Endothelial cell (in vitro differentiated cells): ENCODE measurements at regions not wholly inside any gene's neighbourhood (a gene's known extent, or its start where the extent isn't known, plus 50 kb on each side); places are given as distances from the start of the nearest gene placed in this dataset.
A peak's percentile ranks its signal among the peaks of the same experiment; 100 is the strongest.
"Not testable (repeated sequence)": the region's sequence is repeated elsewhere in the genome, so short reads cannot be mapped to it uniquely, and the experiment has no call there.

Experiments used
- DNase-seq: peaks from one replicate; pipeline ENCODE4 v3.0.0; 2021; ENCODE audit warnings: low spot score
- H3K27ac Mint-ChIP-seq: one replicate; pipeline ENCODE4 v1.8.0; 2021; ENCODE audit warnings: mixed read lengths, inconsistent platforms; ENCODE audit not compliant: unreplicated experiment
- H3K27me3 Mint-ChIP-seq: one replicate; pipeline ENCODE4 v1.8.0; 2021; ENCODE audit warnings: mild to moderate bottlenecking, moderate library complexity, mixed read lengths, inconsistent platforms; ENCODE audit not compliant: unreplicated experiment
- H3K36me3 Mint-ChIP-seq: one replicate; pipeline ENCODE4 v1.8.0; 2021; ENCODE audit warnings: mild to moderate bottlenecking, low read depth, mixed read lengths, inconsistent platforms; ENCODE audit not compliant: unreplicated experiment
- H3K4me1 Mint-ChIP-seq: one replicate; pipeline ENCODE4 v1.8.0; 2021; ENCODE audit warnings: mild to moderate bottlenecking, mixed read lengths, inconsistent platforms; ENCODE audit not compliant: unreplicated experiment
- H3K4me3 Mint-ChIP-seq: one replicate; pipeline ENCODE4 v1.8.0; 2021; ENCODE audit warnings: mild to moderate bottlenecking, mixed read lengths, inconsistent platforms; ENCODE audit not compliant: unreplicated experiment
- H3K9me3 Mint-ChIP-seq: one replicate; pipeline ENCODE4 v1.8.0; 2021; ENCODE audit warnings: mixed read lengths, inconsistent platforms; ENCODE audit not compliant: unreplicated experiment
- CTCF ChIP-seq: fragments of 200-600 bp; sonication (generic); IDR thresholded peaks from one replicate; pipeline ENCODE4 v1.5.0; 2021; ENCODE audit warnings: antibody characterized with exemption; ENCODE audit not compliant: unreplicated experiment

- Mint-ChIP-seq H3K36me3 (no peaks in the 10 kb centered on the region), H3K27me3 (peaks cover 2% of the 10 kb centered on the region), H3K4me1 (peaks cover 3% of the 10 kb centered on the region), H3K4me3 (no peak overlapping the region), H3K9me3 (no peaks in the 10 kb centered on the region), H3K27ac (no peak overlapping the region)
- TF ChIP-seq CTCF, result no peak
- DNase-seq, result no peak
Observed at GRCh38 chr16:62277942-62278341, 241.7 kb upstream of the CDH8 start.

GRCh38 chr16:62276637-62277036, 240.4 kb upstream of the CDH8 start:
- peaks cover 2% of the 10 kb centered on the region for H3K27me3 Mint-ChIP-seq
- DNase-seq, result no peak
- no peak overlapping the region for H3K27ac Mint-ChIP-seq

GRCh38 chr16:62272035-62272434, 235.8 kb upstream of the CDH8 start:
- Mint-ChIP-seq H3K27me3 (peaks cover 5% of the 10 kb centered on the region), H3K9me3 (no peaks in the 10 kb centered on the region), H3K36me3 (no peaks in the 10 kb centered on the region), H3K4me3 (no peak overlapping the region), H3K4me1 (peaks cover 7% of the 10 kb centered on the region), H3K27ac (no peak overlapping the region)
- DNase-seq, result no peak
- TF ChIP-seq CTCF, result no peak

More at GRCh38 chr16:62276637-62277036, 240.4 kb upstream of the CDH8 start:
- H3K9me3 Mint-ChIP-seq, result no peaks in the 10 kb centered on the region
- no peaks in the 10 kb centered on the region for H3K36me3 Mint-ChIP-seq
- H3K4me3 Mint-ChIP-seq, result no peak overlapping the region
- peaks cover 7% of the 10 kb centered on the region for H3K4me1 Mint-ChIP-seq
- TF ChIP-seq CTCF, result no peak

DNA sequence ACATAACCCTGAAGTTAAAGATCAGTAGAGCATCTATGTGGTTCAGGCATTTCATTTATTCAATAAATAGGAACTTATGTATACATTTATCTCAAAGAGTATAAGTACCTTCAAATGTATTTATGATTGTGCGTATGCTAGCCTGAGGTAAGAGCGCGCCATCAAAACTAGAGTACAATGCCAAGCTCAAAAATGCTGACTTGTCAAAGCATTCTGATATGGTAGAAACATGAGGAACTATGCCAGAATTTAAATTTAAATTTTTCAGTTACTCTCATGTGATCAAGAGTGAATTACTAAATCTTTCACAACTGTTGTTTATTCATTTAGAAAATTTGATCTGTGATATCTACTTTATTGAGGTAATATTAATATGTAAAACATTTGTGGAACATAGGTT, 225.5 kb upstream of the CDH8 start:
- no peak overlapping the region for H3K4me3 Mint-ChIP-seq
- H3K36me3 Mint-ChIP-seq, result no peaks in the 10 kb centered on the region
- no peaks in the 10 kb centered on the region for H3K4me1 Mint-ChIP-seq
- H3K27ac Mint-ChIP-seq, result no peak overlapping the region
- H3K27me3 Mint-ChIP-seq, result no peaks in the 10 kb centered on the region
- H3K9me3 Mint-ChIP-seq, result peaks cover 4% of the 10 kb centered on the region
- TF ChIP-seq CTCF, result no peak
- no peak for DNase-seq

DNA sequence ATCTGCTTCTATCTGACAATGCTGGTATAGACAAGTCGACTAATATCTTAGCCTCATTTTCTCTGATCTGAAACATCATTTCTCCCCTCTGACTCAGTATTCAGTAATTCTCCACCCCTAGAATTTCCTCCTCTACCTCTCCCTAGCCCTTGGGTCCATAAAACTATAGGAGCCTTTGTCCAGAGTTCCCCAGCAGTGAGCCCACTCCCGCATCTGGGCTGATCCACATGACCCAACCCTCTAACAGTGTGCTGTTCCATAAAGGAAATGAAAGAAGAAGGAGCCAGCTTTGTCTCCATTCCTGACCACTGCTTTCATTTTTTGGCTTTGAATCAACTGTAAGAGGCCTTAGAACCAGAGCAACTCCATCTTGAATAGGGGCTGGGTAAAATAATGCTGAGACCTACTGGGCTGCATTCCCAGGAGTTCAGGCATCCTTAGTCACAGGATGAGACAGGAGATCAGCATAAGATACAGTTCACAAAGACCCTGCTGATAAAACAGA, 222.7 kb upstream of the CDH8 start:
- not testable (repeated sequence) for H3K9me3 Mint-ChIP-seq, H3K36me3 Mint-ChIP-seq, H3K27ac Mint-ChIP-seq, H3K4me3 Mint-ChIP-seq, DNase-seq, H3K27me3 Mint-ChIP-seq, H3K4me1 Mint-ChIP-seq

GRCh38 chr16:62256406-62256805, 220.2 kb upstream of the CDH8 start:
- Mint-ChIP-seq H3K27ac (no peak overlapping the region), H3K4me1 (peaks cover 7% of the 10 kb centered on the region)
- no peak for DNase-seq

More at GRCh38 chr16:62256406-62256805, 220.2 kb upstream of the CDH8 start:
- H3K36me3 Mint-ChIP-seq, result no peaks in the 10 kb centered on the region
- TF ChIP-seq CTCF, result peak; percentile 85
- no peak overlapping the region for H3K4me3 Mint-ChIP-seq
- no peaks in the 10 kb centered on the region for H3K9me3 Mint-ChIP-seq
- H3K27me3 Mint-ChIP-seq, result no peaks in the 10 kb centered on the region
